OCI-LY7 (cell line): ENCODE measurements at regions not wholly inside any gene's neighbourhood (a gene's known extent, or its start where the extent isn't known, plus 50 kb on each side); places are given as distances from the start of the nearest gene placed in this dataset.

Experiments
- BruUV-seq: library from RNA; stranded (reverse); fragments of 400-500 nt; replicated peaks from 2 replicates; lab custom pipeline; 2021; lab: Mats Ljungman, UMichigan
- CTCF ChIA-PET: fragments of 300-600 bp; sonication (Branson Sonifier 250); formaldehyde crosslinking; loops from one replicate; lab custom pipeline; 2022; ENCODE audit warnings: antibody characterized with exemption; ENCODE audit not compliant: unreplicated experiment; lab: Charles Lee
- POLR2A ChIA-PET: fragments of 300-600 bp; sonication (Branson Sonifier 250); formaldehyde crosslinking; loops from one replicate; lab custom pipeline; 2022; ENCODE audit warnings: antibody characterized with exemption; lab: Charles Lee
- DNase-seq: peaks from one replicate; pipeline ENCODE4 v3.0.0-alpha.2; 2015; ENCODE audit warnings: low spot score
- H2AFZ ChIP-seq: fragments of 200-600 bp; sonication (generic), shearing (Covaris generic); 2 replicates; pipeline ENCODE4 v1.6.1; 2014; ENCODE audit warnings: mild to moderate bottlenecking, antibody characterized with exemption, low read length, moderate library complexity
- H3K27ac ChIP-seq: fragments of 200-600 bp; sonication (generic); 2 replicates; pipeline ENCODE4 v1.5.1; 2014; ENCODE audit warnings: mixed run types, low read depth, mild to moderate bottlenecking, moderate library complexity, low read length, inconsistent platforms; ENCODE audit not compliant: poor library complexity, severe bottlenecking
- H3K36me3 ChIP-seq: fragments of 200-600 bp; sonication (generic); 2 replicates; pipeline ENCODE4 v1.6.1; 2014; ENCODE audit warnings: mild to moderate bottlenecking, antibody characterized with exemption, low read length, moderate library complexity, mixed read lengths; ENCODE audit not compliant: insufficient read depth
- H3K4me1 ChIP-seq: fragments of 200-600 bp; sonication (generic); 2 replicates; pipeline ENCODE4 v1.5.1; 2014; ENCODE audit warnings: mild to moderate bottlenecking, low read length; ENCODE audit not compliant: insufficient read depth, poor library complexity, severe bottlenecking
- H3K4me2 ChIP-seq: fragments of 200-600 bp; sonication (generic); 2 replicates; pipeline ENCODE4 v1.6.1; 2014; ENCODE audit warnings: mild to moderate bottlenecking, low read length
- H3K4me3 ChIP-seq: fragments of 200-600 bp; sonication (generic); 2 replicates; pipeline ENCODE4 v1.5.1; 2014; ENCODE audit warnings: mild to moderate bottlenecking, low read depth, low read length; ENCODE audit not compliant: poor library complexity, severe bottlenecking
- H3K79me2 ChIP-seq: fragments of 200-600 bp; sonication (generic); 2 replicates; pipeline ENCODE4 v1.6.1; 2016; ENCODE audit warnings: low read depth, mild to moderate bottlenecking, low read length, moderate library complexity, mixed read lengths; ENCODE audit not compliant: insufficient read depth
- H3K9me2 ChIP-seq: fragments of 200-600 bp; sonication (generic); 2 replicates; pipeline ENCODE4 v1.6.1; 2016; ENCODE audit warnings: mild to moderate bottlenecking, low read length, mixed read lengths; ENCODE audit not compliant: insufficient read depth
- H3K9me3 ChIP-seq: fragments of 200-600 bp; sonication (generic); 2 replicates; pipeline ENCODE4 v1.6.1; 2014; ENCODE audit warnings: mild to moderate bottlenecking, mixed run types, low read length, mixed read lengths
- H4K20me1 ChIP-seq: fragments of 200-600 bp; sonication (generic); 2 replicates; pipeline ENCODE4 v1.6.1; 2014; ENCODE audit warnings: mild to moderate bottlenecking, antibody characterized with exemption, low read length, moderate library complexity, mixed read lengths; ENCODE audit not compliant: insufficient read depth
- CTCF ChIP-seq: fragments of 200-600 bp; sonication (generic); conservative IDR thresholded peaks from 2 replicates; pipeline ENCODE4 v1.5.1; 2014; ENCODE audit warnings: mild to moderate bottlenecking, antibody characterized with exemption, low read length, moderate library complexity, mixed read lengths
- EZH2phosphoT487 ChIP-seq: fragments of 200-600 bp; sonication (generic); IDR thresholded peaks from 2 replicates; pipeline ENCODE4 v1.6.1; 2018; ENCODE audit warnings: low read depth, borderline replicate concordance, mild to moderate bottlenecking, mixed run types, antibody characterized with exemption, low read length, moderate library complexity, mixed read lengths
- intact Hi-C: fragments of 100-400 bp; cut with micrococcal nuclease; formaldehyde crosslinking; loops from one replicate; pipeline ENCODE4 v1.10.0; 2022; ENCODE audit not compliant: unreplicated experiment

- Histone ChIP-seq H3K36me3 (no peaks in the 10 kb centered on the region), H3K9me2 (no peaks in the 10 kb centered on the region), H3K4me3 (no peak overlapping the region), H3K9me3 (no peaks in the 10 kb centered on the region), H3K79me2 (no peaks in the 10 kb centered on the region), H4K20me1 (no peaks in the 10 kb centered on the region), H3K27ac (no peak overlapping the region), H3K4me2 (no peak overlapping the region), H3K4me1 (no peaks in the 10 kb centered on the region), H2AFZ (no peak overlapping the region)
- ChIA-PET CTCF (no interaction called here), POLR2A (interaction anchor here (2.2 kb wide), 1 partner anchor 10 kb away, joined by 6 read pairs; no protein-coding TSS in a partner anchor)
- DNase-seq: no peak
- TF ChIP-seq EZH2phosphoT487: no peak
- TF ChIP-seq CTCF: no peak
- intact Hi-C loops: no loop called here
- no TSS peak for BruUV-seq
These were observed 640.1 kb downstream of the EPHA4 start for GRCh38 chr2:220932041-220932440.

GRCh38 chr2:220935789-220936321 lies 636.2 kb downstream of the EPHA4 start:
- Histone ChIP-seq H3K9me2 (no peaks in the 10 kb centered on the region), H3K4me1 (no peaks in the 10 kb centered on the region), H2AFZ (no peak overlapping the region), H3K4me3 (no peak overlapping the region), H3K27ac (no peak overlapping the region), H3K36me3 (no peaks in the 10 kb centered on the region), H3K79me2 (no peaks in the 10 kb centered on the region), H3K9me3 (no peaks in the 10 kb centered on the region), H3K4me2 (no peak overlapping the region), H4K20me1 (no peaks in the 10 kb centered on the region)
- DNase-seq: no peak
- ChIA-PET POLR2A (no interaction called here), CTCF (no interaction called here)
- intact Hi-C loops: no loop called here
- TF ChIP-seq EZH2phosphoT487 (no peak), CTCF (no peak)
- BruUV-seq: no TSS peak

- no peak for DNase-seq
- Histone ChIP-seq H3K9me3 (no peaks in the 10 kb centered on the region), H3K9me2 (no peaks in the 10 kb centered on the region), H3K4me1 (no peaks in the 10 kb centered on the region), H3K27ac (no peak overlapping the region), H4K20me1 (no peaks in the 10 kb centered on the region), H2AFZ (no peak overlapping the region), H3K79me2 (no peaks in the 10 kb centered on the region), H3K4me2 (no peak overlapping the region), H3K4me3 (no peak overlapping the region), H3K36me3 (no peaks in the 10 kb centered on the region)
- TF ChIP-seq CTCF (no peak), EZH2phosphoT487 (no peak)
- intact Hi-C loops: no loop called here
- CTCF ChIA-PET: no interaction called here
- POLR2A ChIA-PET: no interaction called here
- no TSS peak for BruUV-seq
These were observed 635.4 kb downstream of the EPHA4 start for GRCh38 chr2:220936641-220937197.
